ENCODE measurements at regions not wholly inside any gene's neighbourhood (a gene's known extent, or its start where the extent isn't known, plus 50 kb on each side); places are given as distances from the start of the nearest gene placed in this dataset.

- no peak for TF ChIP-seq TEAD4 (IDR thresholded peaks at IDR 0.05)
- no peak for TF ChIP-seq RAD21 (IDR thresholded peaks at IDR 0.05; ENCODE audit: low read depth)
- TF ChIP-seq REST (IDR thresholded peaks at IDR 0.05; ENCODE audit: low read depth): peak; percentile 64
- TF ChIP-seq MAX (IDR thresholded peaks at IDR 0.05): no peak
- no peak for TF ChIP-seq TCF12 (IDR thresholded peaks at IDR 0.05; ENCODE audit: low read depth)
- no peak for TF ChIP-seq EP300 (IDR thresholded peaks at IDR 0.05; ENCODE audit: borderline replicate concordance)
- no peak for TF ChIP-seq CREB1 (IDR thresholded peaks at IDR 0.05; ENCODE audit: low read depth)
- TF ChIP-seq CEBPB (IDR thresholded peaks at IDR 0.05): no peak
- TF ChIP-seq TAF1 (IDR thresholded peaks at IDR 0.05; ENCODE audit: low read depth): no peak
- TF ChIP-seq EGR1 (IDR thresholded peaks at IDR 0.05): no peak
- no peak for TF ChIP-seq FOXM1 (IDR thresholded peaks at IDR 0.05; ENCODE audit: borderline replicate concordance, low read depth)
- no peak for TF ChIP-seq NFIC (IDR thresholded peaks at IDR 0.05)
Observed at GRCh38 chr6:122092366-122092765, 307.1 kb upstream of the HSF2 start.

All from Ishikawa (cell line).